A549 (cell line): ENCODE measurements at regions not wholly inside any gene's neighbourhood (a gene's known extent, or its start where the extent isn't known, plus 50 kb on each side); places are given as distances from the start of the nearest gene placed in this dataset.

ENCODE experiments used
- ATAC-seq, 2 experiments: fragments of 200-7000 bp in 1 of 2; fragments of >200 bp in 1 of 2; cut with Nextera tagmentation in 1 of 2; cut with Tn5 transposase in 1 of 2; 3 replicates each; pipeline versions ENCODE4 v1.8.0 to v1.9.1; 2018 to 2020; ENCODE audit warnings: mild to moderate bottlenecking in 1 of 2, moderate library complexity in 1 of 2
- CTCF ChIA-PET: fragments of 300-600 bp; sonication (Branson Sonifier 250); formaldehyde crosslinking; extraction: SDS; loops from one replicate; lab custom pipeline; 2021; ENCODE audit warnings: antibody characterized with exemption, inconsistent platforms; lab: Yijun Ruan, JAX
- POLR2A ChIA-PET: fragments of 350-600 bp; formaldehyde crosslinking; extraction: SDS; loops from one replicate; lab custom pipeline; 2021; ENCODE audit warnings: antibody characterized with exemption, inconsistent platforms; lab: Yijun Ruan, JAX
- DNase-seq, 2 experiments: peaks; one replicate each; pipeline versions ENCODE4 v3.0.0 to v3.0.0-alpha.2; 2011 to 2016; ENCODE audit warnings: low read depth in 1 of 2, low spot score in 1 of 2
- FAIRE-seq: peaks from 2 replicates; lab custom pipeline; 2011; peaks lifted over from hg19 to GRCh38; lab: Jason Lieb, UNC
- H3K27ac ChIP-seq, 2 experiments: fragments of >200 bp; sonication (Bioruptor Twin); formaldehyde crosslinking; 3 replicates each; pipeline ENCODE4 v1.5.1; 2016 to 2017
- H3K4me1 ChIP-seq: fragments of >200 bp; sonication (Bioruptor Twin); formaldehyde crosslinking; 3 replicates; pipeline ENCODE4 v1.6.1; 2016
- H3K4me2 ChIP-seq: fragments of >200 bp; sonication (Bioruptor Twin); formaldehyde crosslinking; 3 replicates; pipeline ENCODE4 v1.6.1; 2016
- H3K4me3 ChIP-seq: fragments of >200 bp; sonication (Bioruptor Twin); formaldehyde crosslinking; 3 replicates; pipeline ENCODE4 v1.5.1; 2016
- H3K9me3 ChIP-seq: fragments of >200 bp; sonication (Bioruptor Twin); formaldehyde crosslinking; 3 replicates; pipeline ENCODE4 v1.6.1; 2016
- CEBPB ChIP-seq, 2 experiments: fragments of >200 bp in 1 of 2; sonication (Bioruptor Twin) in 1 of 2; formaldehyde crosslinking in 1 of 2; IDR thresholded peaks; 2 replicates each; pipeline ENCODE4 v1.6.1; 2012 to 2016
- CHD4 ChIP-seq: fragments of 200-600 bp; sonication (generic); IDR thresholded peaks from 2 replicates; pipeline ENCODE4 v1.6.1; 2016; ENCODE audit warnings: antibody characterized with exemption, mild to moderate bottlenecking, borderline replicate concordance
- EP300 ChIP-seq, 2 experiments: fragments of >200 bp; sonication (Bioruptor Twin); formaldehyde crosslinking; IDR thresholded peaks; 2 replicates in 1 of 2; 3 replicates in 1 of 2; pipeline ENCODE4 v1.6.1; 2016 to 2017
- FOSB ChIP-seq: fragments of 250-450 bp; sonication (Bioruptor Pico); IDR thresholded peaks from 2 replicates; pipeline ENCODE4 v1.5.0; 2020; ENCODE audit warnings: mild to moderate bottlenecking, moderate library complexity
- FOSL2 ChIP-seq, 2 experiments: fragments of 450-650 bp in 1 of 2; fragments of >200 bp in 1 of 2; sonication (Bioruptor Twin) in 1 of 2; formaldehyde crosslinking; IDR thresholded peaks; 2 replicates each; pipeline versions ENCODE4 v1.5.0 to v1.6.1; 2016 to 2020; ENCODE audit warnings: mild to moderate bottlenecking in 1 of 2, moderate library complexity in 1 of 2
- HOXA7 ChIP-seq: fragments of 250-450 bp; sonication (Bioruptor Pico); IDR thresholded peaks from 2 replicates; pipeline ENCODE4 v1.5.0; 2020; ENCODE audit warnings: mild to moderate bottlenecking, moderate library complexity
- HOXB5 ChIP-seq: fragments of 250-450 bp; sonication (Bioruptor Pico); IDR thresholded peaks from 2 replicates; pipeline ENCODE4 v1.5.0; 2020; ENCODE audit warnings: mild to moderate bottlenecking, moderate library complexity
- JUN ChIP-seq, 2 experiments: fragments of >200 bp; sonication (Bioruptor Twin); formaldehyde crosslinking; IDR thresholded peaks; 2 replicates in 1 of 2; 3 replicates in 1 of 2; pipeline ENCODE4 v1.6.1; 2016 to 2017
- MAFK ChIP-seq: fragments of 450-650 bp; IDR thresholded peaks from 2 replicates; pipeline ENCODE4 v1.6.1; 2014; ENCODE audit not compliant: partially characterized antibody
- MAZ ChIP-seq: fragments of 150-350 bp; IDR thresholded peaks from 2 replicates; pipeline ENCODE4 v1.6.1; 2014; ENCODE audit warnings: antibody characterized with exemption, low read depth, low read length, borderline replicate concordance
- MYC ChIP-seq: IDR thresholded peaks from 2 replicates; pipeline ENCODE4 v1.6.1; 2012; ENCODE audit warnings: mild to moderate bottlenecking, inconsistent platforms, low read length, improper control_type of control experiment, borderline replicate concordance
- RFX5 ChIP-seq: fragments of 450-650 bp; IDR thresholded peaks from 2 replicates; pipeline ENCODE4 v1.7.1; 2014; ENCODE audit warnings: antibody characterized with exemption, mild to moderate bottlenecking, moderate library complexity
- SREBF2 ChIP-seq: fragments of 450-650 bp; IDR thresholded peaks from 2 replicates; pipeline ENCODE4 v1.6.1; 2014; ENCODE audit warnings: mild to moderate bottlenecking, moderate library complexity
- ZSCAN20 ChIP-seq: fragments of 250-450 bp; sonication (Bioruptor Pico); IDR thresholded peaks from 2 replicates; pipeline ENCODE4 v1.8.0; 2022; ENCODE audit warnings: mild to moderate bottlenecking, moderate library complexity
- WGBS: methylation state at CpG from one replicate; pipeline ENCODE4 v1.1.6; 2017; ENCODE audit errors: missing lambda C conversion rate; 5-methylcytosine and 5-hydroxymethylcytosine counted together
- TF ChIP-seq, protein P1 (sequence below): fragments of >200 bp; sonication (Bioruptor Twin); formaldehyde crosslinking; IDR thresholded peaks from 2 replicates; pipeline ENCODE4 v1.6.1; 2016
- TF ChIP-seq, protein P2 (sequence below): fragments of 250-450 bp; sonication (Bioruptor Pico); IDR thresholded peaks from 2 replicates; pipeline ENCODE4 v1.5.0; 2020; ENCODE audit warnings: low read depth, mild to moderate bottlenecking, moderate library complexity
- TF ChIP-seq, protein P3 (sequence below): fragments of >200 bp; sonication (Bioruptor Twin); formaldehyde crosslinking; IDR thresholded peaks from 3 replicates; pipeline ENCODE4 v1.6.1; 2016
- TF ChIP-seq, protein P4 (sequence below): fragments of 200-600 bp; sonication (generic); IDR thresholded peaks from 2 replicates; pipeline ENCODE4 v1.6.1; 2016; ENCODE audit warnings: antibody characterized with exemption, mild to moderate bottlenecking, moderate library complexity

DNA sequence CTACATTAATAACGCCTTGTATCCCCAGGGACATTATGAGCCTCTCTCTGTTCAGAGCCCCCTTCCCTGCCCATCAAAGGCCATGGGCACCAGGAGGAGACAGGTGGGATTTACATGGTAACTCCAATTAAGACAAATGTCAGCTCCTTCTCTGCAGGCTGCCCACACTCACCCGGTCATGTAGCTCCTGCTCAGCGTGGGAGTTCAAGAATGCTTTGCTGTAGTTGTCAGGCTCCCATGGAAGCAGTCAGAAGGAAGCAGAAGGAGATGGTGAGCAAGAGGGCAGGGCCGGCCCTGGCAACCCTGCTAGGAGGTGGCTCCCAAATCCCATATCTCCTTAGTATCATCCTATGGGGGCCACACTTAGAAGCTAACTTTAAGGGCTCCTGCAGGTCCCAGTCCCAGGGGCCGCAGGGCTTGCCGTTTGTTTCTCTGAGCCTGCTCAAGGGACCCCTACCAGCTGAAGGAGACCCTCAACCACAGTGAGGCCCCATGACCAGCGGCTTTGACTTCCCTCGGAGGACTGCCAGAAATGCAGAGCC is 218.4 kb upstream of the TLE3 start:
- WGBS = 79% methylated on average over 8 of the region's 8 CpGs
- DNase-seq (no peak), ATAC-seq (no peak), FAIRE-seq (no peak)
- no peak for TF ChIP-seq JUN (IDR thresholded peaks at IDR 0.05)
- TF ChIP-seq, protein P1, sequence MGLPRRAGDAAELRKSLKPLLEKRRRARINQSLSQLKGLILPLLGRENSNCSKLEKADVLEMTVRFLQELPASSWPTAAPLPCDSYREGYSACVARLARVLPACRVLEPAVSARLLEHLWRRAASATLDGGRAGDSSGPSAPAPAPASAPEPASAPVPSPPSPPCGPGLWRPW = no peak
- no peak for TF ChIP-seq MAZ
- no peak for TF ChIP-seq RFX5
- TF ChIP-seq SREBF2 = no peak
- TF ChIP-seq FOSL2 (IDR thresholded peaks at IDR 0.05) = no peak
- TF ChIP-seq FOSL2 (CRISPR knock-in tag; IDR thresholded peaks at IDR 0.05) = no peak
- no peak for TF ChIP-seq CHD4
- TF ChIP-seq, protein P2, sequence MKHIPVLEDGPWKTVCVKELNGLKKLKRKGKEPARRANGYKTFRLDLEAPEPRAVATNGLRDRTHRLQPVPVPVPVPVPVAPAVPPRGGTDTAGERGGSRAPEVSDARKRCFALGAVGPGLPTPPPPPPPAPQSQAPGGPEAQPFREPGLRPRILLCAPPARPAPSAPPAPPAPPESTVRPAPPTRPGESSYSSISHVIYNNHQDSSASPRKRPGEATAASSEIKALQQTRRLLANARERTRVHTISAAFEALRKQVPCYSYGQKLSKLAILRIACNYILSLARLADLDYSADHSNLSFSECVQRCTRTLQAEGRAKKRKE (CRISPR knock-in tag) = no peak
- TF ChIP-seq ZSCAN20 (CRISPR knock-in tag) = no peak
- TF ChIP-seq, protein P3, sequence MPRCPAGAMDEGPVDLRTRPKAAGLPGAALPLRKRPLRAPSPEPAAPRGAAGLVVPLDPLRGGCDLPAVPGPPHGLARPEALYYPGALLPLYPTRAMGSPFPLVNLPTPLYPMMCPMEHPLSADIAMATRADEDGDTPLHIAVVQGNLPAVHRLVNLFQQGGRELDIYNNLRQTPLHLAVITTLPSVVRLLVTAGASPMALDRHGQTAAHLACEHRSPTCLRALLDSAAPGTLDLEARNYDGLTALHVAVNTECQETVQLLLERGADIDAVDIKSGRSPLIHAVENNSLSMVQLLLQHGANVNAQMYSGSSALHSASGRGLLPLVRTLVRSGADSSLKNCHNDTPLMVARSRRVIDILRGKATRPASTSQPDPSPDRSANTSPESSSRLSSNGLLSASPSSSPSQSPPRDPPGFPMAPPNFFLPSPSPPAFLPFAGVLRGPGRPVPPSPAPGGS = no peak
- TF ChIP-seq, protein P4, sequence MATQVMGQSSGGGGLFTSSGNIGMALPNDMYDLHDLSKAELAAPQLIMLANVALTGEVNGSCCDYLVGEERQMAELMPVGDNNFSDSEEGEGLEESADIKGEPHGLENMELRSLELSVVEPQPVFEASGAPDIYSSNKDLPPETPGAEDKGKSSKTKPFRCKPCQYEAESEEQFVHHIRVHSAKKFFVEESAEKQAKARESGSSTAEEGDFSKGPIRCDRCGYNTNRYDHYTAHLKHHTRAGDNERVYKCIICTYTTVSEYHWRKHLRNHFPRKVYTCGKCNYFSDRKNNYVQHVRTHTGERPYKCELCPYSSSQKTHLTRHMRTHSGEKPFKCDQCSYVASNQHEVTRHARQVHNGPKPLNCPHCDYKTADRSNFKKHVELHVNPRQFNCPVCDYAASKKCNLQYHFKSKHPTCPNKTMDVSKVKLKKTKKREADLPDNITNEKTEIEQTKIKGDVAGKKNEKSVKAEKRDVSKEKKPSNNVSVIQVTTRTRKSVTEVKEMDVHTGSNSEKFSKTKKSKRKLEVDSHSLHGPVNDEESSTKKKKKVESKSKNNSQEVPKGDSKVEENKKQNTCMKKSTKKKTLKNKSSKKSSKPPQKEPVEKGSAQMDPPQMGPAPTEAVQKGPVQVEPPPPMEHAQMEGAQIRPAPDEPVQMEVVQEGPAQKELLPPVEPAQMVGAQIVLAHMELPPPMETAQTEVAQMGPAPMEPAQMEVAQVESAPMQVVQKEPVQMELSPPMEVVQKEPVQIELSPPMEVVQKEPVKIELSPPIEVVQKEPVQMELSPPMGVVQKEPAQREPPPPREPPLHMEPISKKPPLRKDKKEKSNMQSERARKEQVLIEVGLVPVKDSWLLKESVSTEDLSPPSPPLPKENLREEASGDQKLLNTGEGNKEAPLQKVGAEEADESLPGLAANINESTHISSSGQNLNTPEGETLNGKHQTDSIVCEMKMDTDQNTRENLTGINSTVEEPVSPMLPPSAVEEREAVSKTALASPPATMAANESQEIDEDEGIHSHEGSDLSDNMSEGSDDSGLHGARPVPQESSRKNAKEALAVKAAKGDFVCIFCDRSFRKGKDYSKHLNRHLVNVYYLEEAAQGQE = no peak
- TF ChIP-seq EP300 (IDR thresholded peaks at IDR 0.05) = no peak
- TF ChIP-seq MAFK = no peak
- TF ChIP-seq MYC = no peak
- TF ChIP-seq HOXA7 (CRISPR knock-in tag) = no peak
- Histone ChIP-seq H3K4me1 (no peaks in the 10 kb centered on the region), H3K27ac (no peak overlapping the region), H3K4me3 (no peak overlapping the region), H3K9me3 (no peaks in the 10 kb centered on the region), H3K4me2 (no peak overlapping the region)
- CTCF ChIA-PET = interaction anchor here (1.0 to 2.4 kb wide), 8 partner anchors 10 to 739 kb away, joined by 3 to 7 read pairs (median 4); no protein-coding TSS in a partner anchor
- POLR2A ChIA-PET = no interaction called here

DNA sequence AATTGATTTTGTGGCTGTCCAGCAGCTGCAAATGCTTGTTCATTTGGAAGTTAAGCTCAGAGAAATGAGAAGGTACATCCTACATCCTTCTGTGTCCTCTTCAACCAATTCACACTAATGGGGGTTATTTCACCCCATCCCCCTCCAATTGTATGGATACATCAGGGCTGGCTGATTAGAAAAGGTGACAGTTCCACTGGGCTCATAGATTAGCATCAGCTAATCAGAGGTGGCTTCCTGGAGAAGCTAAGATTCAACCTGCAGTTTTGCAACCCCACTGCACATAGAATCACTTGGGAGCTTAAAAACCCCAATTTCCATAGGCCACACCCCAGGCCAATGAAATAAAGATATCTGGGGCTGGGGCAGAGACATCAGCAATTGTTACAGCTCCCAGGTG is 217.7 kb upstream of the TLE3 start:
- TF ChIP-seq FOSB (CRISPR knock-in tag) (no peak), CEBPB (IDR thresholded peaks at IDR 0.05) (no peak), HOXB5 (CRISPR knock-in tag) (no peak)
- TF ChIP-seq, all 56 proteins: peak for 0
- DNase-seq (no peak), ATAC-seq (no peak), FAIRE-seq (no peak)
- no peak overlapping the region for H3K4me2 ChIP-seq
- H3K4me3 ChIP-seq = no peak overlapping the region
- POLR2A ChIA-PET = no interaction called here
- CTCF ChIA-PET = interaction anchor here (0.7 to 2.4 kb wide), 10 partner anchors 11 to 739 kb away, joined by 3 to 7 read pairs (median 3); no protein-coding TSS in a partner anchor
- H3K9me3 ChIP-seq = no peaks in the 10 kb centered on the region
- no peaks in the 10 kb centered on the region for H3K4me1 ChIP-seq
- no peak overlapping the region for H3K27ac ChIP-seq
